ENCODE measurements at regions not wholly inside any gene's neighbourhood (a gene's known extent, or its start where the extent isn't known, plus 50 kb on each side); places are given as distances from the start of the nearest gene placed in this dataset.

DNA sequence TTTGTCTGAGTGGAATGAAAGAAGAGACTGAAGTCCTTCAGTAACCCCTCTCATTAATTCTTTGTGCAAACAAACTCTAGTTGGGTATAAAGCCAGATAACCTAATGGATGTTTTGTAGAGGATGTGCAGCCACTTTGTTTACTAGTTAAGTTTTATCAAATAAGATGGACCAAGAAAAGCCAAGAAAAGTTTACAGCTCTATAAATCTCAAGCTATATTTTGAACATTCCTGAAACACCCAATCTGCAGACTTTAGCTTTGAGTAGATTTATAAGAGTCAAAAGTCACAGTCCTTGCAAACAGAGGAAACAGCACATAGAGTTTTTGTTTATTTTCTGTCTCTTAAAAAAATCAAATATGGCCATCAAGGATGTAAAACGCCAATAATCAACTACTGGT lies 452.9 kb downstream of the SPRY1 start:
- DNase-seq: no peak

DNA sequence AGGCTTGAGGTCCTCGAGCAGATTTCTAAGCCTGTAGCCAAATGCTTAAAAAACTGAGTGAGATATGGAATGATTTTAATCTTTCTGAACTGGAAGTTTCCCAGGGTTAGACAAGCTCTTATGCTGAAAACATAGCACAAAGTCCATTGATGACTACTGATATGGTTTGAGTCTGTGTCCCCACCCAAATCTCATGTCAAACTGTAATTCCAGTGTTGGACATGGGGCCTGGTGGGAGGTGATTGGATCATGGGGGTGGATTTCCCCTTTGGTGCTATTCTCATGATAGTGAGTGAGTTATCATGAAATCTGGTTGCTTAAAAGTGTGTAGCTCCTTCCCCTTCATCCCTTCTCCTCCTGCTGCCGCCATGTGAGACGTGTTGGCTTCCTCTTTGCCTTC lies 454.9 kb downstream of the SPRY1 start:
- DNase-seq: no peak

GRCh38 chr4:123853651-123854050 lies 457.1 kb downstream of the SPRY1 start:
- no peak for DNase-seq

- peak; percentile 3 for DNase-seq
Observed at GRCh38 chr4:123856689-123857545, 460.3 kb downstream of the SPRY1 start.

DNA sequence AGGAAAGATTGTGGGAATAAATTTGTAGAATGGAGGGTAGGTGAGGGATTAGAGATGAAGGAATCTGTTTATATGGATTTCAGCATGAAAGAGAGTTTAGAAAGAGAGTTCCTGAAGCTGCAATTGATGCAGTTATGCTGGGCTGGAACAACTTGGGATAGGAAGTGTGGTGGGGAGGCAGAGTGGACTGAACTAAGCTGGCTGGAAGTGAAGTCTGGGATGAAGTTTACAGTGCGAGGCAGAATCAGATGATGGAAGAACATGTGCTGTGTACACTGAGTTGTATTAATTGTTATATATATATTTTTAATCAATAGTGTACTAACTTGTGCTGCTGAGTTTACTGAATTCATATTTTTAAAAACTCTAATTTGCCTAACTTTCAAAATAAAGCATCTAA lies 461.9 kb downstream of the SPRY1 start:
- DNase-seq: no peak

- no peak for DNase-seq
Observed at GRCh38 chr4:123862812-123863211, 466.2 kb downstream of the SPRY1 start.

- no peak for DNase-seq
Observed at GRCh38 chr4:123866796-123867195, 470.2 kb downstream of the SPRY1 start.

DNA sequence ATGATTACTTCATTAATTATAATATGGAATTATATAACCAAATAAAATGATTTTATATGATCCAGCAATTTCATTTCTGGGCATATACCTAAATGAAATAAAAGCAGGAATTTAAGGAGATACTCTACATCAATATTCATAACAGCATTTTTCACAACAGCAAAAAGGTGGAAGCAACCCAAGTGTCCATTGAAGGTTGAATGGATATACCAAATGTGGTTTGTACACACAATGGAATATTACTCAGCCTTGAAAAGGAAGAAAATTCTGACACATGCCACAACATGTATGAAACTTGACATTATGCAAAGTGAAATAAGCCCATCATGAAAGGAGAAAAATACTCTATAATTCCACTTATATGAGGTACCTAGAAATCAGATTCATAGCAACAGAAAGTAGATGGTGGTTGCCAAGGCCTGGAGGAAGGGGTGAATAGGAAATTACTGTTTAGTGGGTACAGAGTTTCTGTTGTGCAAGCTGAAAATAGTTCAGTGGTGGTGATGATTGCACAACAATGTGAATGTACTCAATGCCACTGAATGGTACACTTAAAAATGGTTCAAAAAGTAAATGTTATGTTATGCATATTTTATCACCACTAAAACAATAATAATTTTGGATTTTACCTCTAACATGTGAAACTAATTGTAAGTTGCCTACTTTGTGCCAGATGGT lies 471.5 kb downstream of the SPRY1 start:
- no peak for DNase-seq

DNA sequence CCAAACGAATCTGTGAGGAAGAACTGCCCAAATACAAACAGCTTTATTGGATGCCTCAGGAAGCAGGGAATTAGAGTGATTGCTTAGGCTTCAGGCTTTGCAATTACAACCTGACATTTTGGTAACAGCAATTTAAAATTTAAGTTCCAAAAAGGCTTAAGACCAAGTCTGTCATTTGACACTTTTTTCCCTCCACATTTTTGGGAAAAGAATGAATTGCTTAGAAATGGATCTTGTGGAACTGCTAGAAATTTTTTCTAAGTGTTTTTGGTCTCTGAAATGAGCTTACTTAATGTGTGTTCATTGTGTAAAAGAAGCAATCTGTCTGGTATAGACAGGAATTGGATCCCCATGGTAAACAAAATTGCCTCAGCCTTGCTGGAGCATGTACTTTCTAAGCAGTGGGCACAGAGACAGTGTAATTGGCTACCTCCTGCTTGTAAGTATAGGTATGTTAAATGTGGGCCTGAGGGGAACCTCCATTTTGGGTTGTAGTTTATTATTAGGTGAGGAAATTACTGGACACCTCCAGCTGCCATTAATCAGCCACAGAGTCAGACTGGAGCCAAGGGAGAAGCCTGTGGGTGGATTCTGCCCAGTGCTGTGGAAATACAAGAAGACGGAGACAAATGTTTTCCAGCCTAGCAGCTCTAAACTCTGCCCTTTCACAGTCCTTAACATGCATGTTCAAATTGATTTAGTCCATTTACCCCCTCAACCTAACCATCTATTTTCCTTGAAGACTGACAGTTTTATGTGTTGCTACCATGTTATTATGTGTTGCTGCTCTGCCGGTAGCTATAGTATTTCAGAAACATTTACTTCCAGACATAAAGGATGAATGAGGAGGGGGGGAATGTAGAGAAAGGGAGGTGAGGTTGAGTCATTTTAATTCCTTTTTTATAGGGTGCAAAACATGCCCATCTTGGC lies 473.0 kb downstream of the SPRY1 start:
- DNase-seq: no peak

DNA sequence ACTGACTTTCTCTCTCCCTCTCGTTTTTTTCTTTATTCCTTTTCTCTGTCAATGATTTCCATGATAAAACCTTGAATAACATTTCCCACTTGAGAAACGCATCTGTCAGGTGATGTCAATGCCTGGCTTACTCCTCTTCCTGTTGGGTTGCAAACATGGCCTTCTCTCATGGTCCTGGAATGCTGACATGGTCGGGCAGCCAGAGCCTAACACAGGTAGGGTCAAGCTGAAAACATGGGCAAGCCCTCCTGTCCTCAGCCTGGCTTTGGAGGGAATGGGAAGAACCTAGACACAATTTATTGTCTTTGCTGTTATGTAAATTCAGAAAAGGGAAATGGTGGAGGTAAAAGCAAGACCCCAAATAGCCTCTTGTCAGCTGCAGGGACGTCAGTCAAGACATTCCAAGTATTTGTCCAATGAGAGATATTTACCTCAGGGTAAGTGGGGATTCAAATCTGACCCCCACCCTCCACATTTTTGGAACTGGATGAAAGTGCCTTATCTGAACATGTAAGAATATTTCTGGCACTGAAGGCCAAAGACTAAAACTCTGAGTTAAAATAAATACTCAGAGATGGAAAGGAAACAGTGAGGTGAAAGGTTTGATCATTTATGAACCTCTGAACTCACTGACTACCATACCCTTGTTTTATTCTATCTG lies 473.8 kb downstream of the SPRY1 start:
- no peak for DNase-seq

GRCh38 chr4:123871341-123871740 lies 474.7 kb downstream of the SPRY1 start:
- DNase-seq: no peak

DNA sequence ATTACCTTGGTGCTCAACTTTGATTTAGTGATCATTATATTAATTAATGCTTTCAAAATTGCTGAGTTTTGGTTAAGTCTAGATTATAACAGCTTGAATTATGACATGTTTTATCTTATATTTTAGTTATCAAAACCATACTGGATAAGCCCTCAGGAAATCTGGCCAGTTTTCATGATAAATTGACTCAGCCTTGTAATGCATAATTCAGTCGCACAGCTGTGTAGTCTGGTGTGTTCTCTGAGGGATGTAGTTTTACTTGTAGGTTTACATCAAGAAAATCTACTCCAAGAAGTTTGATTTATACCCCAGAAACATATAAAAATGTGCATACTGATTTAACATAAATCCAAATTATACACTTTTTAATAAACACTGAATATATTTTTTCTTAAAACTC lies 477.5 kb downstream of the SPRY1 start:
- no peak for DNase-seq

DNA sequence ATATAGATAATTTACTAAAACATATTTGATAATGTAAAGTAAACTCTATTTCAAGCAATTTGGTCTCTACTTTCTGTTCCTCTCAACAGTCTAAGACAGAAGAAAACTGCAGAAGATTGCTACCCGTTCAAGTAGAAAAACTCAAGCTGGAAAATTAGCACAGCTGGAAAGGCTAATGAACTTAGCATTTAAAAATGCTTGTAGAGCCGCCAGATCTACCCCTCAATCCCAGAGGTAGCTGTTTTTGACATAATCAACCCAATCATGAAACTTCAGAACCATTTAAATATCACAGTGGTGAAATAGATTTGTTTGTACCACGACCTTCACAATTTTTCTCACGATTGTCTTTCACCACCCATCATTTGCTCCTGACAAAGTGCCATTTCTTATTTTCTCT lies 479.5 kb downstream of the SPRY1 start:
- DNase-seq: no peak

DNA sequence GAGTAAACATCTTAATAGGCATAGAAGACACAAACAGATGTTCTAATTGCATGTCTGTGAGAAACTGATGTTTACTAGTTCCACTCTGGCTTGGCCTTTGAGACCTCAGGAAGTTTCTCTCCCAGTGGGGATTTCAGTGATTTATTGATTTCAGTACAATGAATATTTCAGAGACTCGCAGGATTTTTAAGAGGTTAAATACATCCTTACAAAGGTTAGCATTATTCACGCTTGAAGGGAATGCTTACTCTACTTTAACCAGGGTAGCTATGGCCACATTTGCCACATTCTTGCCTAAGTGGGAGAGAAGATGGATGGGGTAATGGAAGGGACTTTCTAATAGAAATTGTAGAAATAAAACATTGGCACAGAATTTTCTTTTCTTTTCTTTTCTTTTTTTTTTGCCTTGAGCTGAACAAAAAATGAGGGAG lies 480.1 kb downstream of the SPRY1 start:
- DNase-seq: no peak

GRCh38 chr4:123877551-123877950 lies 481.0 kb downstream of the SPRY1 start:
- DNase-seq: no peak

DNA sequence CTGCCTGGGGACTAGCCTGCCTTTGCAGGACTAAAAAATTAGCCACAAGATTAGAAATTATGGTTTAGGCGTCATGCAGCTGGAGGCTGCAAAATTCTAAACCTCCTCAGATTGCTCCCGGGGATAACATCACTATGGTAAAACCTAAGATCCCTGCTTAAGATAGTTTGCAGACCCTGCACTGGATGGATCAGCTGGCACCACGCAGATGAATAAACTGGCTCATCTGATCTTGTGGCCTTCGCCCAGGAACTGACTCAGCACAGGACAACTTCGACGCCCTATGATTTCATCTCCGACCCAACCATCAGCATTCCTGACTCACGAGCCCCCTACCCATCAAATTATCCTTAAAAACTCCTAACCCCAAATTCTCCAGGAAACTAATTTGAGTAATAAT lies 482.4 kb downstream of the SPRY1 start:
- no peak for DNase-seq

GRCh38 chr4:123880631-123881030 lies 484.0 kb downstream of the SPRY1 start:
- DNase-seq: no peak

GRCh38 chr4:123884922-123885321 lies 488.3 kb downstream of the SPRY1 start:
- DNase-seq: no peak

DNA sequence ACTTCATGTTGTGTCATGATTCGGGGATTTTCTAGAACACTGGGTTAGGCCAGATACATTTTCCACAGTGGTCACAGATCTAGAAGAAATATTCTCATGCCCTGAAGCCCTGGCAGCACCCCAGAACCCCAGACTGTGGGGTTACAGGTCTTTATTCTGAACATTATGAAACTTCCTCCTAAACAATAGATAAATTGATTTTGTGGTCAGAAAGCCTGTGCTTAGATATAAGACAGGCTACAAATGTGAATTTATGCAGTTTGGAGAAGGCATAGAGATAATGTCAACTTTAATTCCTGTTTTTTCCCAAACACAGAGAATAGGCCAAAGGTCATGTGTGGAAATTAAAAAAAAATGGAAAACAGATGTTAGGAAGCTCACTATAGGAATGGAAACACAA lies 492.9 kb downstream of the SPRY1 start:
- DNase-seq: no peak

DNA sequence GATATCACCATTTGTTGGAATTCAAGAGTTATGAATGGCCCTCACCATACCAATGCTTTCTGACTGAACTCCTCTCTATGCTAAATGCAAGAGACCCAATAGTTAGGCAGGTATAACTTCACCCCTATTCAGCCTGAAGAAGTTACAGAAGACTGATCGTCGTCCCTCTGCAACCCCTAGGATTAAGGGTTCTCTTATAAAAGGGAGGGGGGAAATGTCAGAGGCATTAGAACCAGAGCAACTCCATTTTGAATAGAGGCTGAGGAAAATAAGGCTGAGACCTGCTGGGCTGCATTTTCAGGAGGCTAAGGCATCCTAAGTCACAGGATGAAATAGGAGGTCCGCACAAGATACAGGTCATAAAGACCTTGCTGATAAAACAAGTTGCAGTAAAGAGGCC lies 494.3 kb downstream of the SPRY1 start:
- DNase-seq: no peak

- no peak for DNase-seq
Observed at GRCh38 chr4:123891881-123892280, 495.3 kb downstream of the SPRY1 start.

- DNase-seq: no peak
Observed at GRCh38 chr4:123892368-123892976, 495.9 kb downstream of the SPRY1 start.
